ENCODE measurements at regions not wholly inside any gene's neighbourhood (a gene's known extent, or its start where the extent isn't known, plus 50 kb on each side); places are given as distances from the start of the nearest gene placed in this dataset.

- Histone ChIP-seq H3K27me3 (ENCODE audit: insufficient read depth, low read length) (no peaks in the 10 kb centered on the region), H2AFZ (ENCODE audit: low read depth, low read length) (no peak overlapping the region), H3K4me3 (ENCODE audit: low read length) (no peak overlapping the region), H3K36me3 (ENCODE audit: insufficient read depth, low read length) (no peaks in the 10 kb centered on the region), H3K4me1 (ENCODE audit: insufficient read depth, low read length) (no peaks in the 10 kb centered on the region), H3K9me3 (ENCODE audit: low read length) (no peaks in the 10 kb centered on the region)
Observed at GRCh38 chr16:6541267-6541666, 791.4 kb upstream of the RBFOX1 start.

- no peaks in the 10 kb centered on the region for H3K9me3 ChIP-seq (ENCODE audit: low read length)
- H3K36me3 ChIP-seq (ENCODE audit: insufficient read depth, low read length): no peaks in the 10 kb centered on the region
- no peak overlapping the region for H2AFZ ChIP-seq (ENCODE audit: low read depth, low read length)
- H3K4me1 ChIP-seq (ENCODE audit: insufficient read depth, low read length): no peaks in the 10 kb centered on the region
- H3K27me3 ChIP-seq (ENCODE audit: insufficient read depth, low read length): no peaks in the 10 kb centered on the region
- H3K4me3 ChIP-seq (ENCODE audit: low read length): no peak overlapping the region
Observed at GRCh38 chr16:6536411-6536810, 796.2 kb upstream of the RBFOX1 start.

GRCh38 chr16:6531067-6531466 is 801.6 kb upstream of the RBFOX1 start:
- no peak overlapping the region for H2AFZ ChIP-seq (ENCODE audit: low read depth, low read length)
- H3K9me3 ChIP-seq (ENCODE audit: low read length): no peaks in the 10 kb centered on the region
- H3K27me3 ChIP-seq (ENCODE audit: insufficient read depth, low read length): no peaks in the 10 kb centered on the region
- H3K36me3 ChIP-seq (ENCODE audit: insufficient read depth, low read length): no peaks in the 10 kb centered on the region
- H3K4me3 ChIP-seq (ENCODE audit: low read length): no peak overlapping the region
- H3K4me1 ChIP-seq (ENCODE audit: insufficient read depth, low read length): no peaks in the 10 kb centered on the region

DNA sequence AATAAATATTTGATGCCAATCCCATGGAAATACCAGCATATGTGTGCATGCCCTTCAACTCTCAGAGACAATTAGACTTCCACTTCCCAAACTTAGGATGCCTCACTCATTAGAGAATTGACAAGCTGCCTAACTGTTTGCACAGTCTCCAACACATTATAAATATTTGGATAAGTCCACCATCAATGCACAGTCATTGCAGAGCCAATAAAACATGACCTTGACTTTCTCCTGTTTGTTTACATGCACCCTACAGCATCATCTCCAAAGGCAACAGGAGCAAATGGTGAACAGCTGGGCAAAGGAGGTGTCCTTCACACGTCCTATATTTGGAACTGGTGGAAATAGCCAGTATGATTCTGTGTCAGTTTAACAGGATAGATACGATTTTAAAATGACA is 804.4 kb upstream of the RBFOX1 start:
- no peaks in the 10 kb centered on the region for H3K36me3 ChIP-seq (ENCODE audit: insufficient read depth, low read length)
- no peak overlapping the region for H3K4me3 ChIP-seq (ENCODE audit: low read length)
- H3K27me3 ChIP-seq (ENCODE audit: insufficient read depth, low read length): no peaks in the 10 kb centered on the region
- no peak overlapping the region for H2AFZ ChIP-seq (ENCODE audit: low read depth, low read length)
- no peaks in the 10 kb centered on the region for H3K4me1 ChIP-seq (ENCODE audit: insufficient read depth, low read length)
- no peaks in the 10 kb centered on the region for H3K9me3 ChIP-seq (ENCODE audit: low read length)

- Histone ChIP-seq H3K9me3 (ENCODE audit: low read length) (no peaks in the 10 kb centered on the region), H3K27me3 (ENCODE audit: insufficient read depth, low read length) (no peaks in the 10 kb centered on the region), H3K4me1 (ENCODE audit: insufficient read depth, low read length) (no peaks in the 10 kb centered on the region), H3K36me3 (ENCODE audit: insufficient read depth, low read length) (no peaks in the 10 kb centered on the region), H2AFZ (ENCODE audit: low read depth, low read length) (no peak overlapping the region), H3K4me3 (ENCODE audit: low read length) (no peak overlapping the region)
Observed at GRCh38 chr16:6527646-6528045, 805.0 kb upstream of the RBFOX1 start.

DNA sequence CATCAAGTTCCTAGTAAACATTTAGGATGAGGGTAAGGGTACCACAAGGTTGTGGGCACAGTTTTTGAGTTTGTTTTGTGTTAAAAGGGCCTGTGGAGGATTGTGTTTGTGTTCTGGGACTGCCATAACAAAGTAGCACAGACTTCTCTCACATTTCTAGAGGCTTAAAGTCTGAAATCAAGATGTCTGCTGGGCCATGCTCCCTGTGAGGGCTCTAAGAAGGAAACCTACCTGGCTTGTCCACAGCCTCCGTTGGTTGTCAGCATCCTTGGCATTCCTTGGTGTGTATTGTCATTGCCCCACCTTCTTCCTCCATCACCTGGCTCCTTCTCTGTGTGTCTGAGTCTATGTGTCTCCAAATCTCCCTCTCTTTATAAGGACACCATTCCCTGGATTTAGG is 808.1 kb upstream of the RBFOX1 start:
- Histone ChIP-seq H3K4me3 (ENCODE audit: low read length) (no peak overlapping the region), H2AFZ (ENCODE audit: low read depth, low read length) (no peak overlapping the region), H3K4me1 (ENCODE audit: insufficient read depth, low read length) (no peaks in the 10 kb centered on the region), H3K9me3 (ENCODE audit: low read length) (no peaks in the 10 kb centered on the region), H3K27me3 (ENCODE audit: insufficient read depth, low read length) (peaks cover 2% of the 10 kb centered on the region), H3K36me3 (ENCODE audit: insufficient read depth, low read length) (no peaks in the 10 kb centered on the region)

DNA sequence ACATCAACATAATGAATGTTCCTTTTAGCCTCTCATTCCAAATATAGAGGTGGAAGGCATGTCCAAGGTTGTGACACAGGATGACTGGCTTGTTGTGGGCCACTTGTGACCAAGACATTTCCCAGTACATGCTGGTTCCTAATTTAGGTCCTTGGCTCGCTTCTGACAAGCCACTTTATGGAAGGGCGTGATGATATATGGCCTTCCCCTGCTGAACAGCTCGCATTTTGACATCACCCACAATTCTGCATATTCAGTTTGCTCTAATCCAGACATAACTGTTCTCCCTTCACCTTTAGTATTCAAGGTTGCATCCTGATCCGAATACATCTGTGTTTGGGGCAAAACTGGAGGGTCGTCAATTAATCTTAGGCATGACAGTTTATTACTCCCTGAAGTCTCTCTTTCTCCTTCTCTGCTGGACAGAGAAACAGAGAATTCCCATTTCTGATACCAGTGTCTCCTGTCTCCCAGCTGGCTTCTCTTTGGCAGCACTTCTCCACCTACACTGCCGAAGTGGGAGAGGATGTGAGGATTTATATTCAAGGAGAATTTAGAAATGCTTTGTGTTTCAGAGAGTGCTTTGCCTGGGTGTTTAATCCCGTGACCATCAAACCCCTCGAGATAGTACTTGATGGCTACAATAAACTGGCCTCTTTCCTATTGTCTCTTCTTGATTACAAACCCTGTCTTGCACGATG is 815.5 kb upstream of the RBFOX1 start:
- H3K4me1 ChIP-seq (ENCODE audit: insufficient read depth, low read length): no peaks in the 10 kb centered on the region
- H3K4me3 ChIP-seq (ENCODE audit: low read length): no peak overlapping the region
- H3K36me3 ChIP-seq (ENCODE audit: insufficient read depth, low read length): no peaks in the 10 kb centered on the region
- no peak overlapping the region for H2AFZ ChIP-seq (ENCODE audit: low read depth, low read length)
- H3K27me3 ChIP-seq (ENCODE audit: insufficient read depth, low read length): peaks cover 2% of the 10 kb centered on the region
- H3K9me3 ChIP-seq (ENCODE audit: low read length): no peaks in the 10 kb centered on the region

GRCh38 chr16:6512512-6512911 is 820.1 kb upstream of the RBFOX1 start:
- Histone ChIP-seq H3K27me3 (ENCODE audit: insufficient read depth, low read length) (no peaks in the 10 kb centered on the region), H2AFZ (ENCODE audit: low read depth, low read length) (no peak overlapping the region), H3K36me3 (ENCODE audit: insufficient read depth, low read length) (no peaks in the 10 kb centered on the region), H3K4me1 (ENCODE audit: insufficient read depth, low read length) (no peaks in the 10 kb centered on the region), H3K9me3 (ENCODE audit: low read length) (no peaks in the 10 kb centered on the region), H3K4me3 (ENCODE audit: low read length) (no peak overlapping the region)

DNA sequence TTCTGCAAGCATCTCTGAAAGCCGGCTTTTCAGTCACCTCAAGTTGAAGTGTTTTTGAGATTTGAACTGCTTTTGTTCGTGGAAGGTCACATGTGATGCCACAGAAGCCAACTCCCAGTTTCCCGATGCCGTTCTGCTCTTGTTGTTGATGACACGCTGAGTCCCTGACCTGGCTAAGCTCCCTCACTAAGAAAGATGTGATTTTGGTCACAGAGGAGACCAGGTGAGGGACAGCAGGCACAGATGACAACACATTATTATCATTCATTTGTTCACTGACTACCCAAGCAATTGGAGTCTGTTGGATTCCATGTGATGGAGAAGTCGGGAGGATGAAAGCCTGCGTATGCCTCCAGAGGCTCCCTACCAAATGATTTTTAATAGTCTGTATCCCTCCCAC is 822.4 kb upstream of the RBFOX1 start:
- Histone ChIP-seq H3K4me1 (ENCODE audit: insufficient read depth, low read length) (no peaks in the 10 kb centered on the region), H3K9me3 (ENCODE audit: low read length) (no peaks in the 10 kb centered on the region)

GRCh38 chr16:6499413-6499812 is 833.2 kb upstream of the RBFOX1 start:
- Histone ChIP-seq H3K4me3 (ENCODE audit: low read length) (no peak overlapping the region), H3K27me3 (ENCODE audit: insufficient read depth, low read length) (no peaks in the 10 kb centered on the region), H2AFZ (ENCODE audit: low read depth, low read length) (no peak overlapping the region), H3K9me3 (ENCODE audit: low read length) (no peaks in the 10 kb centered on the region), H3K36me3 (ENCODE audit: insufficient read depth, low read length) (no peaks in the 10 kb centered on the region), H3K4me1 (ENCODE audit: insufficient read depth, low read length) (no peaks in the 10 kb centered on the region)

More for the DNA sequence above, 822.4 kb upstream of the RBFOX1 start:
- no peaks in the 10 kb centered on the region for H3K27me3 ChIP-seq (ENCODE audit: insufficient read depth, low read length)
- no peak overlapping the region for H2AFZ ChIP-seq (ENCODE audit: low read depth, low read length)
- no peak overlapping the region for H3K4me3 ChIP-seq (ENCODE audit: low read length)
- no peaks in the 10 kb centered on the region for H3K36me3 ChIP-seq (ENCODE audit: insufficient read depth, low read length)

- H3K27me3 ChIP-seq (ENCODE audit: insufficient read depth, low read length): no peaks in the 10 kb centered on the region
- H3K4me3 ChIP-seq (ENCODE audit: low read length): no peak overlapping the region
- no peaks in the 10 kb centered on the region for H3K4me1 ChIP-seq (ENCODE audit: insufficient read depth, low read length)
- H3K36me3 ChIP-seq (ENCODE audit: insufficient read depth, low read length): no peaks in the 10 kb centered on the region
- H3K9me3 ChIP-seq (ENCODE audit: low read length): no peaks in the 10 kb centered on the region
- H2AFZ ChIP-seq (ENCODE audit: low read depth, low read length): no peak overlapping the region
Observed at GRCh38 chr16:6498858-6499257, 833.8 kb upstream of the RBFOX1 start.

DNA sequence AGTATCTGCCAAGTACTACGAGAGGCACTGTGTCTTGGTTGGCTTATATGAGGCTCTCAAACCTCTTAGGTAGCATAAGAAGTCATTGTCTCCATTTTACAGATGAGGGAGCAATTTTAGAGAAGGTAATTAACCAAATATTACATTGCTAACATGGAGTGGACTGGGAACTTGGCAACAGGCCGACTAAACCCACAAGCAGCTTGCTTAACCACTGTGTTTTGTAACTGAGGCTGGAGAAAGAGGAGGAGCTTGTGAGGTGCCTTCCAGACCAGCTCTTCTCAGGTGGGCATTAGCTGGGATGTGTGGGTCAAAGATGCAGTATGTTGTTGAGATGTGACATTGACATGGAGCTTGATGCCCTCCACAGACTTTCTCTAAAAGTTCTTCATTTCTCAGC is 835.6 kb upstream of the RBFOX1 start:
- H3K36me3 ChIP-seq (ENCODE audit: insufficient read depth, low read length): no peaks in the 10 kb centered on the region
- no peaks in the 10 kb centered on the region for H3K9me3 ChIP-seq (ENCODE audit: low read length)
- H3K27me3 ChIP-seq (ENCODE audit: insufficient read depth, low read length): no peaks in the 10 kb centered on the region
- no peaks in the 10 kb centered on the region for H3K4me1 ChIP-seq (ENCODE audit: insufficient read depth, low read length)
- no peak overlapping the region for H2AFZ ChIP-seq (ENCODE audit: low read depth, low read length)
- no peak overlapping the region for H3K4me3 ChIP-seq (ENCODE audit: low read length)

GRCh38 chr16:6495486-6496210 is 837.0 kb upstream of the RBFOX1 start:
- Histone ChIP-seq H3K9me3 (ENCODE audit: low read length) (no peaks in the 10 kb centered on the region), H3K36me3 (ENCODE audit: insufficient read depth, low read length) (no peaks in the 10 kb centered on the region), H2AFZ (ENCODE audit: low read depth, low read length) (no peak overlapping the region), H3K4me3 (ENCODE audit: low read length) (no peak overlapping the region), H3K27me3 (ENCODE audit: insufficient read depth, low read length) (no peaks in the 10 kb centered on the region), H3K4me1 (ENCODE audit: insufficient read depth, low read length) (no peaks in the 10 kb centered on the region)

GRCh38 chr16:6494716-6495115 is 837.9 kb upstream of the RBFOX1 start:
- Histone ChIP-seq H3K4me3 (ENCODE audit: low read length) (no peak overlapping the region), H2AFZ (ENCODE audit: low read depth, low read length) (no peak overlapping the region), H3K4me1 (ENCODE audit: insufficient read depth, low read length) (no peaks in the 10 kb centered on the region), H3K9me3 (ENCODE audit: low read length) (no peaks in the 10 kb centered on the region), H3K27me3 (ENCODE audit: insufficient read depth, low read length) (no peaks in the 10 kb centered on the region), H3K36me3 (ENCODE audit: insufficient read depth, low read length) (no peaks in the 10 kb centered on the region)

Measured in neuron (in vitro differentiated cells).